Sigmoid colon (tissue), 4 donors: ENCODE measurements at regions not wholly inside any gene's neighbourhood (a gene's known extent, or its start where the extent isn't known, plus 50 kb on each side); places are given as distances from the start of the nearest gene placed in this dataset.

ENCODE experiments used
- POLR2A ChIP-seq, 2 donors: fragments of 450-650 bp; IDR thresholded peaks; one replicate each; pipeline ENCODE4 v1.6.1; 2016; ENCODE audit warnings: antibody characterized with exemption in 2 of 2, mild to moderate bottlenecking in 2 of 2, moderate library complexity in 2 of 2
- POLR2AphosphoS5 ChIP-seq, 4 donors: sonication (generic); formaldehyde crosslinking; IDR thresholded peaks; one replicate each; pipeline ENCODE4 v1.6.1; 2017; ENCODE audit warnings: antibody characterized with exemption in 4 of 4
- TF ChIP-seq, protein P1 (sequence below), 4 experiments: fragments of 450-650 bp in 3 of 4; fragments of 200-600 bp in 1 of 4; IDR thresholded peaks; one replicate each; pipeline ENCODE4 v1.5.1; 2016 to 2019; ENCODE audit warnings: antibody characterized with exemption in 4 of 4, mild to moderate bottlenecking in 3 of 4, moderate library complexity in 2 of 4

DNA sequence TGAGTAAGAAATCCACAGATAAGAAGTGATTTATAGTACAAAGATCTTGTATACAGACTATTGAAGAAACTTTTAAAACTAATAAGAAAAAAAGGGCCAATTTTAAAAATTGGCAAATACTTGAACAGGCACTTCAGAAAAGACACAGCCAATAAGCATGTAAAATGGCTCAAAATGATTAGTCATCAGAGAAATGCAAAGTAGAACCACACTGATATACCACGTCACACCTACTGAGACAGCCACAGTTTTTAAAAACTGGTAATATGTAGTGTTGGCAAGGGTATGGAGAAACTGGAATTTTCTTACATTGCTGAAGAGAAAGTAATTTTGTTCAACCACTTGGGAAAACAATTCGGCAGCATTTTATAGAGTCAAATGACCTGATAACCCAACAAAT lies 488.9 kb upstream of the HTR1E start:
- TF ChIP-seq POLR2A (IDR thresholded peaks at IDR 0.05) (no peak), POLR2AphosphoS5 (IDR thresholded peaks at IDR 0.05) (no peak)
- TF ChIP-seq, protein P1, sequence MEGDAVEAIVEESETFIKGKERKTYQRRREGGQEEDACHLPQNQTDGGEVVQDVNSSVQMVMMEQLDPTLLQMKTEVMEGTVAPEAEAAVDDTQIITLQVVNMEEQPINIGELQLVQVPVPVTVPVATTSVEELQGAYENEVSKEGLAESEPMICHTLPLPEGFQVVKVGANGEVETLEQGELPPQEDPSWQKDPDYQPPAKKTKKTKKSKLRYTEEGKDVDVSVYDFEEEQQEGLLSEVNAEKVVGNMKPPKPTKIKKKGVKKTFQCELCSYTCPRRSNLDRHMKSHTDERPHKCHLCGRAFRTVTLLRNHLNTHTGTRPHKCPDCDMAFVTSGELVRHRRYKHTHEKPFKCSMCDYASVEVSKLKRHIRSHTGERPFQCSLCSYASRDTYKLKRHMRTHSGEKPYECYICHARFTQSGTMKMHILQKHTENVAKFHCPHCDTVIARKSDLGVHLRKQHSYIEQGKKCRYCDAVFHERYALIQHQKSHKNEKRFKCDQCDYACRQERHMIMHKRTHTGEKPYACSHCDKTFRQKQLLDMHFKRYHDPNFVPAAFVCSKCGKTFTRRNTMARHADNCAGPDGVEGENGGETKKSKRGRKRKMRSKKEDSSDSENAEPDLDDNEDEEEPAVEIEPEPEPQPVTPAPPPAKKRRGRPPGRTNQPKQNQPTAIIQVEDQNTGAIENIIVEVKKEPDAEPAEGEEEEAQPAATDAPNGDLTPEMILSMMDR (IDR thresholded peaks at IDR 0.05), result no peak
